ENCODE measurements at regions not wholly inside any gene's neighbourhood (a gene's known extent, or its start where the extent isn't known, plus 50 kb on each side); places are given as distances from the start of the nearest gene placed in this dataset.
A peak's percentile ranks its signal among the peaks of the same experiment; 100 is the strongest.

- H3K4me3 ChIP-seq (ENCODE audit: low read depth, low read length) = no peak overlapping the region
- CTCF ChIA-PET = interaction anchor here (0.7 to 0.9 kb wide), 2 partner anchors 19 to 82 kb away, joined by 3 read pairs; no protein-coding TSS in a partner anchor
- POLR2A ChIA-PET = no interaction called here
- TF ChIP-seq CTCF (IDR thresholded peaks at IDR 0.05; ENCODE audit: insufficient read depth, low read length, missing control alignments) = peak; percentile 31
- no peak for DNase-seq (ENCODE audit: low read depth, low spot score)
These were observed 198.5 kb downstream of the UBE2E3 start for GRCh38 chr2:181178823-181179412.

- ChIA-PET CTCF (no interaction called here), POLR2A (no interaction called here)
- no peak for TF ChIP-seq CTCF (IDR thresholded peaks at IDR 0.05; ENCODE audit: insufficient read depth, low read length, missing control alignments)
- no peak for DNase-seq (ENCODE audit: low read depth, low spot score)
- no peak overlapping the region for H3K4me3 ChIP-seq (ENCODE audit: low read depth, low read length)
These were observed 203.6 kb downstream of the UBE2E3 start for GRCh38 chr2:181183878-181184542.

- ChIA-PET CTCF (no interaction called here), POLR2A (no interaction called here)
- TF ChIP-seq CTCF (IDR thresholded peaks at IDR 0.05; ENCODE audit: insufficient read depth, low read length, missing control alignments) = no peak
- H3K4me3 ChIP-seq (ENCODE audit: low read depth, low read length) = no peak overlapping the region
- DNase-seq (ENCODE audit: low read depth, low spot score) = no peak
These were observed 205.0 kb downstream of the UBE2E3 start for GRCh38 chr2:181185421-181185820.

- ChIA-PET POLR2A (no interaction called here), CTCF (no interaction called here)
- no peak for TF ChIP-seq CTCF (IDR thresholded peaks at IDR 0.05; ENCODE audit: insufficient read depth, low read length, missing control alignments)
- H3K4me3 ChIP-seq (ENCODE audit: low read depth, low read length) = no peak overlapping the region
- DNase-seq (ENCODE audit: low read depth, low spot score) = no peak
These were observed 205.5 kb downstream of the UBE2E3 start for GRCh38 chr2:181185948-181186347.

GRCh38 chr2:181188605-181189004, 208.2 kb downstream of the UBE2E3 start:
- no peak for TF ChIP-seq CTCF (IDR thresholded peaks at IDR 0.05; ENCODE audit: insufficient read depth, low read length, missing control alignments)
- ChIA-PET POLR2A (no interaction called here), CTCF (no interaction called here)
- DNase-seq (ENCODE audit: low read depth, low spot score) = no peak
- H3K4me3 ChIP-seq (ENCODE audit: low read depth, low read length) = no peak overlapping the region

GRCh38 chr2:181189951-181190350, 209.5 kb downstream of the UBE2E3 start:
- ChIA-PET CTCF (no interaction called here), POLR2A (no interaction called here)
- DNase-seq (ENCODE audit: low read depth, low spot score) = no peak
- no peak overlapping the region for H3K4me3 ChIP-seq (ENCODE audit: low read depth, low read length)
- no peak for TF ChIP-seq CTCF (IDR thresholded peaks at IDR 0.05; ENCODE audit: insufficient read depth, low read length, missing control alignments)
